ENCODE measurements at regions not wholly inside any gene's neighbourhood (a gene's known extent, or its start where the extent isn't known, plus 50 kb on each side); places are given as distances from the start of the nearest gene placed in this dataset.

GRCh38 chr4:127113844-127114362, 518.9 kb upstream of the INTU start:
- H2AFZ ChIP-seq (ENCODE audit: control insufficient read depth, low read depth, low read length) = no peak overlapping the region
- no peaks in the 10 kb centered on the region for H4K20me1 ChIP-seq (ENCODE audit: control insufficient read depth, insufficient read depth)
- H3K9ac ChIP-seq (ENCODE audit: control insufficient read depth, insufficient read depth, low read length) = no peak overlapping the region
- no peak overlapping the region for H3K27ac ChIP-seq (ENCODE audit: control insufficient read depth, insufficient read depth)
- ChIA-PET SMC1A (ENCODE audit: uncharacterized antibody, unreplicated experiment) (no interaction called here), POLR2A (no interaction called here), RAD21 (ENCODE audit: unreplicated experiment) (no interaction called here), CTCF (no interaction called here)
- no peaks in the 10 kb centered on the region for H3K79me2 ChIP-seq (ENCODE audit: control insufficient read depth, insufficient read depth, low read length)
- in situ Hi-C loops (cut with MboI) = no loop called here
- intact Hi-C loops (cut with micrococcal nuclease; ENCODE audit: unreplicated experiment) = no loop called here
- no TSS peak for BruUV-seq (replicated peaks)
- no peaks in the 10 kb centered on the region for H3K36me3 ChIP-seq (ENCODE audit: control insufficient read depth in 2 of 2, insufficient read depth in 2 of 2, low read length in 1 of 2)
- ATAC-seq (no peak), DNase-seq (ENCODE audit: low read depth, low spot score) (no peak), FAIRE-seq (no peak)
- TF ChIP-seq HDGF (IDR thresholded peaks at IDR 0.05) = no peak
- no peak for TF ChIP-seq BMI1 (IDR thresholded peaks at IDR 0.05; ENCODE audit: borderline replicate concordance)
- TF ChIP-seq ZBTB40 (IDR thresholded peaks at IDR 0.05; ENCODE audit: borderline replicate concordance) = no peak
- no peak for TF ChIP-seq MAX (IDR thresholded peaks at IDR 0.05; ENCODE audit: low read depth, low read length)
- H3K4me1 ChIP-seq (ENCODE audit: control insufficient read depth, insufficient read depth, low read length) = no peaks in the 10 kb centered on the region
- H3K4me2 ChIP-seq (ENCODE audit: control insufficient read depth, insufficient read depth) = no peak overlapping the region
- no peaks in the 10 kb centered on the region for H3K27me3 ChIP-seq (replicated peaks in 1 of 2; ENCODE audit: control insufficient read depth in 2 of 2, insufficient read depth in 2 of 2, low read length in 1 of 2)
- no peaks in the 10 kb centered on the region for H3K9me3 ChIP-seq (replicated peaks; ENCODE audit: control insufficient read depth, insufficient read depth, low read length)
- no peak overlapping the region for H3K4me3 ChIP-seq
